Right atrium auricular region (tissue), 2 donors: ENCODE measurements at regions not wholly inside any gene's neighbourhood (a gene's known extent, or its start where the extent isn't known, plus 50 kb on each side); places are given as distances from the start of the nearest gene placed in this dataset.

ENCODE experiments used
- DNase-seq: peaks from one replicate; pipeline ENCODE4 v3.0.0-alpha.2; 2019; ENCODE audit warnings: low spot score
- H3K27ac ChIP-seq, 2 donors: fragments of 200-600 bp; sonication (generic); 1 replicate in 1 of 2; 2 replicates in 1 of 2; pipeline ENCODE4 v1.5.1; 2016 to 2019
- H3K27me3 ChIP-seq, 2 donors: fragments of 200-600 bp; sonication (generic); one replicate each; pipeline versions ENCODE4 v1.5.1 to v1.6.0; 2017 to 2019
- H3K36me3 ChIP-seq: fragments of 200-600 bp; sonication (generic); one replicate; pipeline ENCODE4 v1.5.1; 2016
- H3K4me1 ChIP-seq, 2 donors: fragments of 200-600 bp; sonication (generic); one replicate each; pipeline versions ENCODE4 v1.5.1 to v1.6.0; 2017 to 2019
- H3K4me3 ChIP-seq, 2 donors: fragments of 200-600 bp; sonication (generic); 1 replicate in 1 of 2; 2 replicates in 1 of 2; pipeline ENCODE4 v1.5.1; 2017 to 2019; ENCODE audit warnings: mild to moderate bottlenecking in 1 of 2, moderate library complexity in 1 of 2
- H3K9me3 ChIP-seq, 2 donors: fragments of 200-600 bp; sonication (generic); one replicate each; pipeline ENCODE4 v1.5.1; 2019
- TF ChIP-seq, protein P1 (sequence below), 2 donors: fragments of 200-600 bp; sonication (generic); IDR thresholded peaks; one replicate each; pipeline ENCODE4 v1.5.1; 2019; ENCODE audit warnings: antibody characterized with exemption in 2 of 2

DNA sequence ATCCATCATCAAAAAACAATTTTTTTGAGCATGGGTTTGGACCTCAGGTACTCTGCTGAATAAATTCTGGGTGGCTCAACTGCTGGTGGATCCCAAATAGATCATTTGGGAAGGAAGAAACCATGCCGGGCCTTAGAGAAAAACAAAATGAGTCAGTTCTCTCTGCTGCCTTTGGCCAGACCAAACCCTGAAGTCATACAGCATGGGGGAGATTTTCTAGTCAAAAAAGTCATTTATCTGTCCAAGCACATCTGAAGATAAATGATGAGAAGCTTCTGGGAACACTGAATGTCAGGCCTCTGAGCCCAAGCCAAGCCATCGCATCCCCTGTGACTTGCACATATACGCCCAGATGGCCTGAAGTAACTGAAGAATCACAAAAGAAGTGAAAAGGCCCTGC is 261.4 kb downstream of the DHX15 start:
- Histone ChIP-seq H3K4me1 (peaks cover 0 to under 1% of the 10 kb centered on the region in 2 donors), H3K9me3 (no peaks in the 10 kb centered on the region), H3K27ac (no peak overlapping the region), H3K4me3 (no peak overlapping the region), H3K36me3 (no peaks in the 10 kb centered on the region), H3K27me3 (no peaks in the 10 kb centered on the region)
- TF ChIP-seq, protein P1, sequence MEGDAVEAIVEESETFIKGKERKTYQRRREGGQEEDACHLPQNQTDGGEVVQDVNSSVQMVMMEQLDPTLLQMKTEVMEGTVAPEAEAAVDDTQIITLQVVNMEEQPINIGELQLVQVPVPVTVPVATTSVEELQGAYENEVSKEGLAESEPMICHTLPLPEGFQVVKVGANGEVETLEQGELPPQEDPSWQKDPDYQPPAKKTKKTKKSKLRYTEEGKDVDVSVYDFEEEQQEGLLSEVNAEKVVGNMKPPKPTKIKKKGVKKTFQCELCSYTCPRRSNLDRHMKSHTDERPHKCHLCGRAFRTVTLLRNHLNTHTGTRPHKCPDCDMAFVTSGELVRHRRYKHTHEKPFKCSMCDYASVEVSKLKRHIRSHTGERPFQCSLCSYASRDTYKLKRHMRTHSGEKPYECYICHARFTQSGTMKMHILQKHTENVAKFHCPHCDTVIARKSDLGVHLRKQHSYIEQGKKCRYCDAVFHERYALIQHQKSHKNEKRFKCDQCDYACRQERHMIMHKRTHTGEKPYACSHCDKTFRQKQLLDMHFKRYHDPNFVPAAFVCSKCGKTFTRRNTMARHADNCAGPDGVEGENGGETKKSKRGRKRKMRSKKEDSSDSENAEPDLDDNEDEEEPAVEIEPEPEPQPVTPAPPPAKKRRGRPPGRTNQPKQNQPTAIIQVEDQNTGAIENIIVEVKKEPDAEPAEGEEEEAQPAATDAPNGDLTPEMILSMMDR (IDR thresholded peaks at IDR 0.05), result no peak
- no peak for DNase-seq

DNA sequence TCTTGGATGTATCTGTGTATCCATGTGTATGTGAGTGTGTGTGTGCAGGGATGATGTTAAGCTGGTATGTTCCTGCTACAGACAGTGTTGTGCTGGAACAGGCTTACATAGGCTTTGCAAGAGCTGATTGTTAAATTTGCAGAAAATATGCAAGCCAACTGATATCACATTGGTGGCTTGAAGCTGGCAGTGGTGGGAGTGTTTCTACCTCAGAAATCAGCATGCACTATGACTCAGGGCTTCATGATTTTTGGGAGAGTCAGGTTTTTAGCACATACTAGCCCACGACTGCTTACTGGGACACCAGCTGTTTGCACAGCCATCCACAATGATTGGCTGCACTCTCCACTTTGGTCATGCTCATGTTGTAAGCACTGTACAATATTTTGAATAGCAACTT is 261.8 kb downstream of the DHX15 start:
- DNase-seq, result no peak
- H3K27me3 ChIP-seq, result no peaks in the 10 kb centered on the region
- H3K4me1 ChIP-seq, result peaks cover 0 to 6% of the 10 kb centered on the region in 2 donors
- no peaks in the 10 kb centered on the region for H3K36me3 ChIP-seq
- no peaks in the 10 kb centered on the region for H3K9me3 ChIP-seq
- H3K27ac ChIP-seq, result no peak overlapping the region
- TF ChIP-seq, protein P1 (IDR thresholded peaks at IDR 0.05), result no peak
- no peak overlapping the region for H3K4me3 ChIP-seq

DNA sequence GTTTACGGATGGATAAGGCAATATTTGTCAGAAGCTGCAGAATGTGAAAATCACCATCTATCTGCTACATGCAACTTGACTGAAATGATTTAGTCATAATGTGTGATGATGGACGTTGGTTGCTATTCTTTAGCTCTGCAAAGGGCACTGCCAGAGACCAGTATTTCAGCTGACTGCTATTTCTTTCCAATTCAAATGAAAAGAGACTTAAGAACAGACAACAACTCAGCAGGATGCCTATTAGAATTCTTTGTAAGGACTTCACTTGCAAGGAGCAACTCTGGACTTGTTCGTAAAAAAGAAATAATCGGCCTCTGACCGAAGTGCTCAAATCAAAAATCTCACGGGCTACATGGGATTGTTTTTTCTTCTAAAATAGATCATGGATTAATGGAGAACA is 262.7 kb downstream of the DHX15 start:
- Histone ChIP-seq H3K27ac (no peak overlapping the region), H3K9me3 (no peaks in the 10 kb centered on the region)
- no peak for DNase-seq

DNA sequence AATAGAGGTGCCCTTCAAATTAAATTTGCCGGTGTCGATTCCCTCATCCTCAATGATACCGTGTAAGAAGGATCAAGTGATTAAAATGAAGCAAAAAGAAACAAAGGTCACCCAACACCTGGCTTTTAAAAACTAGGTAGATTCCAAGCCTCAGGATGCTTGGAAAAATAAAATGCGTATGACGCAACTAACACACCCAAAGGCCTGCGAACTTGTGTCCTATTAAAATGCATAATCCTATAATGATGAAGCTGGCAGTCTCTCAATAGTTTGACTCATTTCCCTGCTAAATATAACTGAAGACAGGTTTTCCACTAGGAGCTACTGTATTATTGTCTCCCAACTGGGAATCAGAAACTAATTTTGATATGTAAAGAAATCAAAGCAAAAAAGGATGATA is 263.2 kb downstream of the DHX15 start:
- H3K9me3 ChIP-seq, result no peaks in the 10 kb centered on the region
- H3K4me3 ChIP-seq, result no peak overlapping the region
- H3K27me3 ChIP-seq, result no peaks in the 10 kb centered on the region
- no peak for DNase-seq
- TF ChIP-seq, protein P1 (IDR thresholded peaks at IDR 0.05), result no peak
- H3K4me1 ChIP-seq, result peaks cover 0 to 7% of the 10 kb centered on the region in 2 donors
- H3K36me3 ChIP-seq, result no peaks in the 10 kb centered on the region
- peak overlapping the region in 1 of 2 donors; percentile 37 for H3K27ac ChIP-seq

More for the DNA sequence above, 262.7 kb downstream of the DHX15 start:
- TF ChIP-seq, protein P1 (IDR thresholded peaks at IDR 0.05), result no peak
- no peaks in the 10 kb centered on the region for H3K36me3 ChIP-seq
- H3K27me3 ChIP-seq, result no peaks in the 10 kb centered on the region
- peaks cover 0 to 7% of the 10 kb centered on the region in 2 donors for H3K4me1 ChIP-seq
- no peak overlapping the region for H3K4me3 ChIP-seq

DNA sequence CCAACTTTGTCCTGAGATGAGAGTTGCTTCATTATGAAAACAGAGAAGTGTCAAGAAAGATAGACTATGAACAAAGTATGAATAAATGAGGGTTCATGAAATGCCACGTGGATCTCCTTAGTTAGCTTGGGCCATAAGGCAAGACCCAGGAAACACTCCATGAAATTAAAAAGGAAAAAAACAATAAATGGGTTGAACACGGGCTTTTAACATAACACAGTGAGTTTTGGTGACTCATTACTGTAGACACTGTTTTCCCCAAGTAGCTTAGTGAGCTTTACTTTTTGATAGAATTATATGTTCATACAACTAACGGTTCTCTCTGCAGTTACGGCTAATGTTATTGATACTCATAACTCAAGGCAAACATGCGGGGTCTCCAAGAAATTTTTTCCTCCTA is 265.0 kb downstream of the DHX15 start:
- peaks cover 0 to 7% of the 10 kb centered on the region in 2 donors for H3K4me1 ChIP-seq
- TF ChIP-seq, protein P1 (IDR thresholded peaks at IDR 0.05), result no peak
- no peaks in the 10 kb centered on the region for H3K9me3 ChIP-seq
- no peak overlapping the region for H3K4me3 ChIP-seq
- DNase-seq, result no peak
- H3K36me3 ChIP-seq, result no peaks in the 10 kb centered on the region
- H3K27me3 ChIP-seq, result no peaks in the 10 kb centered on the region
- H3K27ac ChIP-seq, result no peak overlapping the region

DNA sequence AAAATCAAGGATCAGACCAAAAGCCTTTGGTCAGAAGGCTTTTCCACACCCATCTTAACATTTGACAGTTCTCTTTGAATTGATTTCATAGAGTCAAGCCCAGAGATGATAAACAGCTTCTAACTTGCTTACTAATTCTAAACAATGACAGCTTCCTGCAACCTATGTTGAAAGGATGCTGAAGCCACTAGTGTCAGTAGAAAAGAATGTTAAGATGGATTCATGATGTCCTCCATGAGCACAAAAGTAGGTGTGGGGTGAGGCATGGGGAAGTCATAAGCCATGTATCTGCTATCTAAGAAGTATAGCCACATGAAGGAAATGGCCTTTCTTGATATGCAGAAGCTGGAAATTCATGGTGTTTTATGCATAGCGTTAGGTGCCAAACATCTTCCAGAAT is 269.3 kb downstream of the DHX15 start:
- H3K4me3 ChIP-seq, result no peak overlapping the region
- H3K4me1 ChIP-seq, result peaks cover 0 to 7% of the 10 kb centered on the region in 2 donors
- DNase-seq, result no peak
- no peak overlapping the region for H3K27ac ChIP-seq
- H3K27me3 ChIP-seq, result no peaks in the 10 kb centered on the region
- no peaks in the 10 kb centered on the region for H3K36me3 ChIP-seq
- TF ChIP-seq, protein P1 (IDR thresholded peaks at IDR 0.05), result no peak
- H3K9me3 ChIP-seq, result no peaks in the 10 kb centered on the region
